DOHH2 (cell line): ENCODE measurements at regions not wholly inside any gene's neighbourhood (a gene's known extent, or its start where the extent isn't known, plus 50 kb on each side); places are given as distances from the start of the nearest gene placed in this dataset.

ENCODE experiments used
- EZH2phosphoT487 ChIP-seq: fragments of 200-600 bp; sonication (generic); IDR thresholded peaks from 2 replicates; pipeline ENCODE4 v1.6.1; 2017; ENCODE audit warnings: borderline replicate concordance, mild to moderate bottlenecking, antibody characterized with exemption, low read length, moderate library complexity, mixed read lengths
- TF ChIP-seq, protein P1 (sequence below): fragments of 200-600 bp; sonication (generic); IDR thresholded peaks from one replicate; pipeline ENCODE4 v1.5.1; 2014; ENCODE audit warnings: antibody characterized with exemption, mild to moderate bottlenecking, low read depth, low read length; ENCODE audit not compliant: poor library complexity, severe bottlenecking

GRCh38 chr2:49278141-49278540 lies 123.8 kb upstream of the FSHR start:
- TF ChIP-seq, protein P1, sequence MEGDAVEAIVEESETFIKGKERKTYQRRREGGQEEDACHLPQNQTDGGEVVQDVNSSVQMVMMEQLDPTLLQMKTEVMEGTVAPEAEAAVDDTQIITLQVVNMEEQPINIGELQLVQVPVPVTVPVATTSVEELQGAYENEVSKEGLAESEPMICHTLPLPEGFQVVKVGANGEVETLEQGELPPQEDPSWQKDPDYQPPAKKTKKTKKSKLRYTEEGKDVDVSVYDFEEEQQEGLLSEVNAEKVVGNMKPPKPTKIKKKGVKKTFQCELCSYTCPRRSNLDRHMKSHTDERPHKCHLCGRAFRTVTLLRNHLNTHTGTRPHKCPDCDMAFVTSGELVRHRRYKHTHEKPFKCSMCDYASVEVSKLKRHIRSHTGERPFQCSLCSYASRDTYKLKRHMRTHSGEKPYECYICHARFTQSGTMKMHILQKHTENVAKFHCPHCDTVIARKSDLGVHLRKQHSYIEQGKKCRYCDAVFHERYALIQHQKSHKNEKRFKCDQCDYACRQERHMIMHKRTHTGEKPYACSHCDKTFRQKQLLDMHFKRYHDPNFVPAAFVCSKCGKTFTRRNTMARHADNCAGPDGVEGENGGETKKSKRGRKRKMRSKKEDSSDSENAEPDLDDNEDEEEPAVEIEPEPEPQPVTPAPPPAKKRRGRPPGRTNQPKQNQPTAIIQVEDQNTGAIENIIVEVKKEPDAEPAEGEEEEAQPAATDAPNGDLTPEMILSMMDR: no peak
- TF ChIP-seq EZH2phosphoT487: no peak
